Chondrocyte (in vitro differentiated cells): ENCODE measurements at regions not wholly inside any gene's neighbourhood (a gene's known extent, or its start where the extent isn't known, plus 50 kb on each side); places are given as distances from the start of the nearest gene placed in this dataset.

ENCODE experiments used
- DNase-seq: peaks from one replicate; pipeline ENCODE4 v3.0.0; 2021; ENCODE audit warnings: mixed read lengths, low spot score
- H3K27ac Mint-ChIP-seq: one replicate; pipeline ENCODE4 v1.8.0; 2021; ENCODE audit warnings: mild to moderate bottlenecking, moderate library complexity, mixed read lengths; ENCODE audit not compliant: unreplicated experiment
- H3K27me3 Mint-ChIP-seq: 2 replicates; pipeline ENCODE4 v1.8.0; 2021; ENCODE audit warnings: low read depth, mixed read lengths
- H3K36me3 Mint-ChIP-seq: 2 replicates; pipeline ENCODE4 v1.8.0; 2021; ENCODE audit warnings: low read depth, mixed read lengths
- H3K4me1 Mint-ChIP-seq: 2 replicates; pipeline ENCODE4 v1.8.0; 2021; ENCODE audit warnings: low read depth, mild to moderate bottlenecking, mixed read lengths
- H3K4me3 Mint-ChIP-seq: one replicate; pipeline ENCODE4 v1.8.0; 2021; ENCODE audit warnings: mild to moderate bottlenecking, moderate library complexity, mixed read lengths; ENCODE audit not compliant: unreplicated experiment
- H3K9me3 Mint-ChIP-seq: 2 replicates; pipeline ENCODE4 v1.8.0; 2021; ENCODE audit warnings: low read depth, mixed read lengths
- TF ChIP-seq, protein P1 (sequence below): fragments of 200-600 bp; sonication (generic); IDR thresholded peaks from 2 replicates; pipeline ENCODE4 v1.5.0; 2021; ENCODE audit warnings: antibody characterized with exemption, mild to moderate bottlenecking, moderate library complexity

DNA sequence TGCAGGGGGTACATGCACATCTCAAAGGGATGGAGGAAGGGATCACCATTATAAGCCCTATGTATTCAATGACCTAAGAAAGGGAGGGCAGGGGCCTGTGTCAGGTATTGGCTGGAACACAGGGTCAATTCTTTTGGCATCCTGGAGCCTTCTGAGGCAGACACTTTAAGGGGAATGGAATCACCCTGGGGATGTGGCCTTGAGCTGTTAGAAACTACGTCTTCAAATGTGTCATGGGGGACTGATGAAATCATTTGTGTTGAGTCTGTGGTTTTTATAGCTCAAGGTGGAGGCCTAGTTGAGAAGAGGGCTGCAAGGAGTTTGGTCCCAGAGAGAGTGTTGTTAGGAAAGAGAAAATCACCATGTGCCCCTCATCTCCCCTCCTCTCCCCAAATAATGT is 206.1 kb upstream of the CELF2 start:
- Mint-ChIP-seq H3K4me1 (peaks cover 10% of the 10 kb centered on the region), H3K4me3 (no peak overlapping the region), H3K9me3 (no peaks in the 10 kb centered on the region), H3K27ac (no peak overlapping the region), H3K27me3 (no peaks in the 10 kb centered on the region), H3K36me3 (no peaks in the 10 kb centered on the region)
- TF ChIP-seq, protein P1, sequence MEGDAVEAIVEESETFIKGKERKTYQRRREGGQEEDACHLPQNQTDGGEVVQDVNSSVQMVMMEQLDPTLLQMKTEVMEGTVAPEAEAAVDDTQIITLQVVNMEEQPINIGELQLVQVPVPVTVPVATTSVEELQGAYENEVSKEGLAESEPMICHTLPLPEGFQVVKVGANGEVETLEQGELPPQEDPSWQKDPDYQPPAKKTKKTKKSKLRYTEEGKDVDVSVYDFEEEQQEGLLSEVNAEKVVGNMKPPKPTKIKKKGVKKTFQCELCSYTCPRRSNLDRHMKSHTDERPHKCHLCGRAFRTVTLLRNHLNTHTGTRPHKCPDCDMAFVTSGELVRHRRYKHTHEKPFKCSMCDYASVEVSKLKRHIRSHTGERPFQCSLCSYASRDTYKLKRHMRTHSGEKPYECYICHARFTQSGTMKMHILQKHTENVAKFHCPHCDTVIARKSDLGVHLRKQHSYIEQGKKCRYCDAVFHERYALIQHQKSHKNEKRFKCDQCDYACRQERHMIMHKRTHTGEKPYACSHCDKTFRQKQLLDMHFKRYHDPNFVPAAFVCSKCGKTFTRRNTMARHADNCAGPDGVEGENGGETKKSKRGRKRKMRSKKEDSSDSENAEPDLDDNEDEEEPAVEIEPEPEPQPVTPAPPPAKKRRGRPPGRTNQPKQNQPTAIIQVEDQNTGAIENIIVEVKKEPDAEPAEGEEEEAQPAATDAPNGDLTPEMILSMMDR, result no peak
- no peak for DNase-seq

DNA sequence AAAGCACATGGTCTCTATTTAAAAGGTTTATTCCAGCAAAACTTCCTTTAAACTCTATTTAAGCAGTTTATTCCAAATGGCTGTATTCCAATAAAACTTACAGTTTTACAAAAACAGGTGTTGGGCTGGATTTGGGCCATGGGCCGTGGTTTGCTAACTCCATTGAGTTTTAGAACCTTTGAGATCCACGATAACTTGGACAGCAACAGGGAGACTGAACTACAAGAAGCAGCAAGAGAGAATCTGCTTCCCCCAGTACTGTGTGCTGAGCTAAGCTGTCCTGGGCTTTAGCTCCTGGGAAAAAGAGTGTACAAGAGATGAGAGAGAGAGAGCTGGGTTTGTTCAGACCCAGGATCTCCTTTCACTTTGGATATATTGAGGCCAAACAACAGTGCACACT is 204.0 kb upstream of the CELF2 start:
- DNase-seq, result no peak
- Mint-ChIP-seq H3K27ac (no peak overlapping the region), H3K9me3 (peaks cover 3% of the 10 kb centered on the region), H3K4me3 (no peak overlapping the region), H3K36me3 (no peaks in the 10 kb centered on the region), H3K4me1 (peaks cover 6% of the 10 kb centered on the region), H3K27me3 (no peaks in the 10 kb centered on the region)
- TF ChIP-seq, protein P1, result no peak

DNA sequence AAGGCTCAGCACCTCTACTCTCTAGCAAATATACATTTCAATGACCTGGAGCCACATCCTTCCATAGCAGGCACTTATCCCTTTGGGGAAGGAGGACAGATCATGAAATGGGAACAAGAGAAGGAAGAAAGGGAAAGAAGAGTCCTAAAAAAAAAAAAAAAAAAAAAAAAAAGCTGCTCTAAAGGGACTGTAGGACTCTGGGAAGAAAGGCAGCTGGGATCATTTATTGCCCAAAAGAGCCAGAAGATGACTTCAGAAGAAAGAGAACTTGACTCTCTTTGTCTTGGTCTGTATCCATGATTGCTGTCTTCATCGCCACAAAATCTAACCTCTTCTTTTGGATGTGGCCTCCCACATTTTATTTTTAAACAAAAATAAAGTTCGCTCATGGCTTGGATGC is 203.6 kb upstream of the CELF2 start:
- Mint-ChIP-seq H3K36me3 (no peaks in the 10 kb centered on the region), H3K4me3 (no peak overlapping the region), H3K27me3 (no peaks in the 10 kb centered on the region), H3K27ac (no peak overlapping the region), H3K9me3 (peaks cover 3% of the 10 kb centered on the region), H3K4me1 (peaks cover 6% of the 10 kb centered on the region)
- TF ChIP-seq, protein P1, result no peak
- DNase-seq, result no peak

DNA sequence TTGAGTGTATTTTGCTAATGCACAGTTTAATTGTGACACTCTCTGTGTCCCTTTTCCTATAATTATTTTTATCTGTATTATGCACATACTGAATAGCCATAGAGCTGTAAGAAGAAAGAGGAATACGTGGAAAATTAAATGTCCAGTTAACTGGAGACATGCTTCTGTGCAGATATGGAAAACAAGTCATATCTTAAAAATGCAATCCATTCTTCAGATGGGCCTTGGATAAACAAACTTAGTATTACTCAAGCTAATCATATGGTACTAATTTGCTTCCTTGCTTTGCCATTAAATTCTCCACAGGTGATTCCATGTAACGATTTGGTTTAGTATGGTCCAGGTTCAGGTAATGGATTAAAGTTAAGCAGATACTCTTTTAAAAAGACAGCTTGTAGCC is 201.2 kb upstream of the CELF2 start:
- Mint-ChIP-seq H3K27me3 (no peaks in the 10 kb centered on the region), H3K4me3 (no peak overlapping the region), H3K27ac (no peak overlapping the region), H3K9me3 (peaks cover 3% of the 10 kb centered on the region), H3K4me1 (peaks cover 20% of the 10 kb centered on the region), H3K36me3 (no peaks in the 10 kb centered on the region)
- TF ChIP-seq, protein P1, result no peak
- no peak for DNase-seq

DNA sequence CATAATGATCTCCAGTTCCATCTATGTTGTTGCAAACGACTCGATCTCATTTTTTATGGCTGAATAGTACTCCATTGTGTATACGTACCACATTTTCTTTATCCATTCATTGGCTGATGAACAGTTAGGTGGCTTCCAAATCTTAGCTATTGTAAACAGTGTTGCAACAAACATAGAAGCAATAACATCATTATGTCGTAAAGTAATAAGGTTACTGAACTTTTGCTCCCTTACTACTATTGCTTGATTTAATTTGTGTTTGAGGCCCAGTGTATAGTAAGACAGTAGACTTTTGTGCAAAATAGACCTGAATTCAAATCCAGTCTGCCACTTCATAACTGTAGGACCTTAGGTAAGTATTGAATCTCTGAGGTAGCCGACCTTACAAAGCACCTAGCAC is 200.1 kb upstream of the CELF2 start:
- H3K27ac Mint-ChIP-seq, result no peak overlapping the region
- peaks cover 32% of the 10 kb centered on the region for H3K4me1 Mint-ChIP-seq
- H3K36me3 Mint-ChIP-seq, result no peaks in the 10 kb centered on the region
- peaks cover 3% of the 10 kb centered on the region for H3K9me3 Mint-ChIP-seq
- no peaks in the 10 kb centered on the region for H3K27me3 Mint-ChIP-seq
- DNase-seq, result no peak
- H3K4me3 Mint-ChIP-seq, result no peak overlapping the region
- TF ChIP-seq, protein P1, result no peak
